OCI-LY7 (cell line): ENCODE measurements at regions not wholly inside any gene's neighbourhood (a gene's known extent, or its start where the extent isn't known, plus 50 kb on each side); places are given as distances from the start of the nearest gene placed in this dataset.

Experiments used
- CTCF ChIP-seq: fragments of 200-600 bp; sonication (generic); conservative IDR thresholded peaks from 2 replicates; pipeline ENCODE4 v1.5.1; 2014; ENCODE audit warnings: mild to moderate bottlenecking, antibody characterized with exemption, low read length, moderate library complexity, mixed read lengths
- EZH2phosphoT487 ChIP-seq: fragments of 200-600 bp; sonication (generic); IDR thresholded peaks from 2 replicates; pipeline ENCODE4 v1.6.1; 2018; ENCODE audit warnings: low read depth, borderline replicate concordance, mild to moderate bottlenecking, mixed run types, antibody characterized with exemption, low read length, moderate library complexity, mixed read lengths

GRCh38 chr2:186424265-186424664 lies 61.8 kb upstream of the ZC3H15 start:
- no peak for TF ChIP-seq CTCF
- TF ChIP-seq EZH2phosphoT487, result no peak
